Erythroblast (primary cell): ENCODE measurements at regions not wholly inside any gene's neighbourhood (a gene's known extent, or its start where the extent isn't known, plus 50 kb on each side); places are given as distances from the start of the nearest gene placed in this dataset.

ENCODE experiments used
- DNase-seq, 2 experiments: peaks; one replicate each; lab custom pipeline; 2025; lab: John Stamatoyannopoulos, UW
- GATA1 ChIP-seq: IDR thresholded peaks from 2 replicates; pipeline ENCODE4 v1.6.1; 2011; ENCODE audit warnings: low read depth, mild to moderate bottlenecking, control low read depth, low read length, moderate library complexity
- POLR2A ChIP-seq: IDR thresholded peaks from 2 replicates; pipeline ENCODE4 v1.6.1; 2011; ENCODE audit warnings: mild to moderate bottlenecking, low read length

GRCh38 chr2:120684289-120685065, 51.2 kb upstream of the GLI2 start:
- no peak for DNase-seq
- TF ChIP-seq POLR2A (no peak), GATA1 (no peak)

- TF ChIP-seq GATA1 (no peak), POLR2A (no peak)
- DNase-seq, result no peak
Observed at GRCh38 chr2:120685066-120685973, 50.3 kb upstream of the GLI2 start.
